Neural progenitor cell (in vitro differentiated cells): ENCODE measurements at regions not wholly inside any gene's neighbourhood (a gene's known extent, or its start where the extent isn't known, plus 50 kb on each side); places are given as distances from the start of the nearest gene placed in this dataset.

Experiments used
- CTCF ChIP-seq: fragments of 200-600 bp; sonication (generic); IDR thresholded peaks from 2 replicates; pipeline ENCODE4 v1.5.1; 2017; ENCODE audit warnings: antibody characterized with exemption, mild to moderate bottlenecking
- EZH2 ChIP-seq: fragments of 200-600 bp; sonication (generic); IDR thresholded peaks from 2 replicates; pipeline ENCODE4 v1.6.1; 2017; ENCODE audit warnings: antibody characterized with exemption, mild to moderate bottlenecking, moderate library complexity
- EZH2phosphoT487 ChIP-seq: fragments of 200-600 bp; sonication (generic); IDR thresholded peaks from 2 replicates; pipeline ENCODE4 v1.6.1; 2017; ENCODE audit warnings: antibody characterized with exemption

GRCh38 chr21:16037421-16037955 is 307.7 kb downstream of the USP25 start:
- TF ChIP-seq CTCF (no peak), EZH2 (no peak), EZH2phosphoT487 (no peak)
